GM18508 (cell line): ENCODE measurements at regions not wholly inside any gene's neighbourhood (a gene's known extent, or its start where the extent isn't known, plus 50 kb on each side); places are given as distances from the start of the nearest gene placed in this dataset.

Experiments used
- ATAC-seq: cut with Tn5 transposase; IDR thresholded peaks from one replicate; pipeline ENCODE4 v1.9.1; 2021; ENCODE audit warnings: moderate number of reproducible peaks; ENCODE audit not compliant: insufficient read depth, unreplicated experiment

DNA sequence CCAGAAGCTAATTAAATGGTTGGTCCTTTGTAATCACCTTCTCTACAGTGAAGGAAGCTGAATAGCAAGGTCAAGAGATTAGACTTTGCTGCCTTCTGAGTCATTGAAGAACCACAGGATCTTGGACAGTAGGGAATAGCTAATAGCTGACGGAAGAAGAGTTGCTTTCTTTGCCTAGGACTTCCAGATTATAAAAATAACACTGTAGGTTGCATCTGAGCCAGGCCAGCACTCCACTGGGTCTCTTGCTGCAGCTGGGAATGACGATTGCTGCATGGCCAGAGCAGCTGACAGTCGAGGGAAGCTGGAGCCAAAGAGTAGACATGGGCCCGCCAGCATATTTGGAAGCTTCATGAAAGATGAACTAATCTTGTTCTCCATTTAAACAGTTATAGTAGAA, 81.5 kb upstream of the KCNMB2 start:
- no peak for ATAC-seq

DNA sequence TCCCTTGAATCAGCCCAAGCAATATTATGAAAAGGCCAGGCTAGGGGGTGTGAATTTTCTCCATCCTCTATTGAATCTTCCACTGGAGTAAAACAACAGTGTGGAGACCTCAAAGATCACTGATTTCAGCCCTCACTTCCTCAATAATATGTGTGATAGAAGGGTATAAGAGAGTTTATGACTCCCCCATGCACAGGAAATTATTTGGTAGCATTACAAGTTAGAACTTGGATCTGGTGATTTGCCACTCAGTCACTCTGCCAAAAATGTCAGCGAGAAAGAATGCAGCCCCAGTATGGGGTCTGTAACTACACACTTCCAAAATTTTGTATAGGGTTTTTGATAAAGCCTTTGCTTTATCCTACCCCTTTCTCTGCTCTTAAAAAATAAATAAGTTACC, 81.0 kb upstream of the KCNMB2 start:
- ATAC-seq: no peak

- no peak for ATAC-seq
Observed at GRCh38 chr3:178455946-178456345, 80.3 kb upstream of the KCNMB2 start.

- ATAC-seq: no peak
Observed at GRCh38 chr3:178456621-178457285, 79.5 kb upstream of the KCNMB2 start.

GRCh38 chr3:178457511-178457910, 78.7 kb upstream of the KCNMB2 start:
- no peak for ATAC-seq

DNA sequence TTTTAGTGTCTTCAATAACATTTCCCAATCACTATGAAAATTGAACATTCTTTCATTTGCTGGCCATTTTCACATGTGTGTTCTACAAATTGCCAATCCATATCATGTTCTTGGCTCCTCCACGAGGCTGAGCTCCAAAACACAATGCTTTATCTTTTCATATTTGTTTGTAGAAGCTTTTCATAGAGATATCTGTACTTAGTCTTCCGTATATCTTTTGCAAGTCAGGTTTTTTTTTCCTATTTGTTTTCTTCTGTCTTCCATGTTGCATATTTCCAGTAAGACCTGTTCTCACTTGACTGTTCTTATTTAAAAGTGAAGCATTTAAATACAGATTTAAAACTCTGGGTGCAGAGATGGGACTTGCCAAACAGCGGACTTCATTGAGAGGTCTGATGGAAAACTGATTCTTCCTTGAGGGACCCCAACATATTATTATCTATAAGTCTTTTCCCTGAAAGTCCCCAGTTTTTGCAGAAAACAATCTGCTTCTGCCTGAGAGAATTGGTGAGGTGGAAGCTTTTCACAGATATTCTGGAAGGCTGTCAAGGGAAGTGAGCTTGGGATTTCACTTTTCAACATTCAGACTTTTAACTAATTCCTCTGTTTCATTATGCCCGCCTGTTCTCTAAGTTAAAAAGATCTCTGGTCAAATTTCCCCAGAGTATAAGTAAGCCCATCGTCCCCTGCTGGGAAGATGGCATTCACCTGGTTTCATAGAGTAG, 77.8 kb upstream of the KCNMB2 start:
- no peak for ATAC-seq

GRCh38 chr3:178459038-178459410, 77.2 kb upstream of the KCNMB2 start:
- ATAC-seq: no peak

DNA sequence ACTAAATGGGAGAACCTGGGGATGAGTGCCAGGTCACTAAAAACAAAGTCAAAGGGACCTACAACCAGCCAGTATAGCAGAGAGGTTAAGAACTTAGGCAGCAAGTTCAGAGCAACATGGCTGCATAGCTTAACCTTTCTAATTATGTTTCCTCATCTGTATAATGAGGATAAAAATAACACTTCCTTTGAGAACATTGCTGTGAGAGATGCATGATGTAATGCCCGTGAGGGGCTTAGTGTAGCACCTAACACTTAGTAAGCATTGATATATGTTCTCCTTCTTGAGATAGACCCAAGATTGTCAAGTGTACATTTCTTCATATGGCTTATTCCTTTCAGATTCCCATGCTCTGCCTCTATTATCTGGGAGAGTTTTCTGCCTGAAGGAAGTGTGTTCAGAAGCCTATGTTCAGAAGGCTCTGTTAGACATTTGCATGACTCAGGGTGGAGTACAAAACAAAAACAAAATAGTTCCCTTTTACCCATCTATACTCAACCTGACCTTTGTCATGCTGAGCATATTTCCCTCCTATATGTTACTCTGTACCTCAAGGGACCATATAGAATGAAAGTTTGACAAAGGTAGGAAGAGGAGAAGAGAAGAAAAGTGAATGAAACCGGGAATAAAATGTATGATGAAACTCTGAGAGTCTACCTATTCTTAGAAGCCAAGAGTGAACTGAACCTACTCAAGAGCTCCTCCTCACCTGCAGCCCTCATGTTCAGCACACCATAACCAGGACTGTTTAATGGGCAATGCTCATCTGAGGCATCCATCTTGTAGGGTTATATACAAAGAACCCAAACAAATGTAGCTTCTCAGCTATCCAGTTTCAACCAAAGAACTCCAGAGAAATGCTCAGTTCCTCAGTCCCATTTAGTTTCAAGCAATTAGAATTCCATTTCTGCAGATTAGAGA, 70.7 kb upstream of the KCNMB2 start:
- ATAC-seq: no peak

DNA sequence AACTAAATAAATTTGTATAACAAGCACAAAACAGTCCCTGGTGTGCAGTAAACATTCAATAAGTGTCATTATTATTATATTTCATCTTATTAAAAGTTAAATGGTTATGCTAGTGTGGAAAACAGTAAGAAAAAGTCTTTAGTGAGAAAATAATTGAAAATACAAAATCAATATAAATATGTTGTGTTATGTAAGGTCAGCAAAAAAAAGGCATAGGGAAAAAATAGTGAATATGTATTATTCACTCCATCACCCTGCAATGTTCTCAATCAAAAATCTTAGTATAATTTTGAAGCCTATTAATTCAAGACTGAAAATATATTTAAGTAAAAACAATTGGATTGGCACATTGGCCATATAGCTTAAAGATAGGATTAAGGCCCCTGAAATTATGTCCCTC, 63.3 kb upstream of the KCNMB2 start:
- ATAC-seq: no peak

DNA sequence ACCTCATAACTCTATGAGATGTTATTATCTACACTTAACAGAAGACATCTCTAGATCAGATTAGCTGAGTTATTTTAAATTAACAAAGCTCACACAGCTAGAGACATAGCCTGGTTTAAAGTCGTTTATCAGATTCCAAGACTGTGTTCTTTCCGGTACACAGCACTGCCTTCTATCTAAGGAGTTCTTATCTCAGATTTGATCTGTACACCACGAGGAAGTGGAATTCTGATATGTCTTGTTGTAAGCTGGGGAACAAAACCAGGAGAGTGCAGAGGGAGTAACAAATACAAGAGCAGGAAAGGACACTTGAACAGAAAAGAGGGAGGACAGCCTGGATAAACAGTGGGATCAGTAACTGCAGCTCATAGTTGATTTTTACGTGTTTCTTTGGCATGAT, 61.7 kb upstream of the KCNMB2 start:
- ATAC-seq: no peak

GRCh38 chr3:178475062-178475461, 61.2 kb upstream of the KCNMB2 start:
- ATAC-seq: no peak

DNA sequence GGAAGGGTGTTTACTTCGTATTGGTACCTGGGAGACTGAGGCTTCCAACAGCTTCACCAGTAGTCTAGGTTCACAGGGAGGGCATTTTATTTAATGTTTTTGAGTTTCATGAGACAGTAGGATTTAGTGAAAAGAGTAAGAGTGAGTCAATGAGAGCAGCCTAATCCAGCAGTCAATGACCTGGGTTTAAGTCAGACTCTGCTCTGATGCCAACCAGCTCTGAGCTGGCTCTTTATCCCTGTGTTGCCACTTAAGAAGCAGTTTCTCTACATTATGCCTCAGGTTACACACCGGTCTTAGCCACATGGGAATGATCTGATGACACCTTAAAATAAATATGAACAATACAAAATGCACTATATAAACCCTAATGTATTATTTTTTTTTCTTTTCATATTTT, 59.4 kb upstream of the KCNMB2 start:
- no peak for ATAC-seq

GRCh38 chr3:178479446-178479845, 56.8 kb upstream of the KCNMB2 start:
- no peak for ATAC-seq

- no peak for ATAC-seq
Observed at GRCh38 chr3:178479860-178480259, 56.4 kb upstream of the KCNMB2 start.

DNA sequence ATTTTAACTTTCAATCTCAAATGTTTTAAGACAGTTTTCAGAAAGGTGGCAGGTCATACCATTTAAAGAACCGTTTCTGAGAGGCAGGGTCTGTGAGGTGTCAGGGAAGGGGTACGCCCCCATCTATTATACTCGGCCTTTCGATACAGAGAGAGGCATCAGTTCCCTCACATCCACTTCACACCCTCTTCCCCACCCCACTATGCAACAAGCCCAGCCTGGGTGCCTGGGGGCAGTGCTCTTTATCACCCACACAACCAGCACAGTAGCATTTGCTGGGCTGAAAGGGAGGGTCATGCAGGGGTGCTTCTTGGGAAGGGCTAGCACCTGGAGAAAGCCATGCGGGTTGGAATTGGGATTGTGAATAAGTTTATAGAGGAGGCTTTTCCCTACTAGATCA, 56.0 kb upstream of the KCNMB2 start:
- peak; percentile 7 for ATAC-seq

GRCh38 chr3:178480795-178481194, 55.4 kb upstream of the KCNMB2 start:
- peak; percentile 99 for ATAC-seq

DNA sequence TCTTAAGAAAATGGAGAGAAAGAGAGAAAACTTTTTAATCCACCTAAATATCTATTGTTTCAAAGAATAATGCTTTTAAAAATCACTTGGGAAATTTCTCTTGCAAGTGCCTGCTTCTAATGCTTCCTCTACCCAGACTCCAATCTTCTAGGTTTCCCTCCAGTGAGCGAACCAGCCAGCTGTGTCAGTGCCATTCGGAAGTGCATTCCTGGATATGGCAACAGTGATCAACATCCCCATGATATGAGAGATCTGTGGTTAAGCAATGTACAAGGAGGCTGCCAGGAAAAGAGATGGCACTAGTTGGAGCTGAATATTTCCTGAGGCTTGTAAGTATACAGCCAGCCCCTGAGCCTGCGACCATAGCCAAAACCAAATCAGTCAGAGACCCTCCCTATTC, 53.3 kb upstream of the KCNMB2 start:
- ATAC-seq: no peak

GRCh38 chr3:178483704-178484103, 52.5 kb upstream of the KCNMB2 start:
- ATAC-seq: no peak

DNA sequence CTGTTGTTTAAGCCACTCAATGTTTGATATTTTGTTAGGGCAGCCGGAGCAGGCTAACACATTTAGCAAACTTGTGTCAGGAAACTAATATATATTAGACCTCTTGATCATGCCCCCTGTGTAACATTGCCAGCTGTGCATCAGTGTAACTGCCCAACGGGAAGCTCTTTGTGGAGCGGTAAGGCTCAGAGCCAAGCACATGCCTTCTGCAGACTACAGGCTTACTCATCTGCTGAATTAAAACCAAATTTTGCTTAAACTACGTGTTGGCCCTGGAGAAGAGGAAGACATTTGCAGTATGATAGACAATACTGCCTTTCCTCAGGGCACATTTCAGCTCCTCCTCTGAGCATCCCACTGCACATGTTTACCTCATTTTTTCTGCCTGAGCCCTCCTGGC, 50.5 kb upstream of the KCNMB2 start:
- no peak for ATAC-seq
